Parathyroid adenoma (tissue), 2 donors: ENCODE measurements at regions not wholly inside any gene's neighbourhood (a gene's known extent, or its start where the extent isn't known, plus 50 kb on each side); places are given as distances from the start of the nearest gene placed in this dataset.
A peak's percentile ranks its signal among the peaks of the same experiment; 100 is the strongest.

Source experiments
- H2AFZ ChIP-seq: fragments of 300-600 bp; sonication (generic); one replicate; pipeline ENCODE4 v1.7.0; 2017; ENCODE audit warnings: antibody characterized with exemption, mild to moderate bottlenecking
- H3K27ac ChIP-seq: fragments of 300-600 bp; sonication (generic); one replicate; pipeline ENCODE4 v1.7.0; 2017
- H3K27me3 ChIP-seq: fragments of 300-600 bp; sonication (generic); one replicate; pipeline ENCODE4 v1.7.0; 2017; ENCODE audit warnings: low read length; ENCODE audit not compliant: control insufficient read depth, insufficient read depth
- H3K36me3 ChIP-seq: fragments of 300-600 bp; sonication (generic); one replicate; pipeline ENCODE4 v1.7.0; 2017; ENCODE audit warnings: low read length; ENCODE audit not compliant: control insufficient read depth, insufficient read depth
- H3K4me1 ChIP-seq: fragments of 300-600 bp; sonication (generic); one replicate; pipeline ENCODE4 v1.7.0; 2017; ENCODE audit warnings: control low read depth
- H3K4me2 ChIP-seq: fragments of 300-600 bp; sonication (generic); one replicate; pipeline ENCODE4 v1.7.0; 2017; ENCODE audit warnings: low read length
- H3K4me3 ChIP-seq: fragments of 300-600 bp; sonication (generic); one replicate; pipeline ENCODE4 v1.7.0; 2017; ENCODE audit warnings: low read depth, low read length
- H3K79me2 ChIP-seq: fragments of 300-600 bp; sonication (generic); one replicate; pipeline ENCODE4 v1.7.0; 2017; ENCODE audit warnings: control low read depth
- H3K9ac ChIP-seq: fragments of 300-600 bp; sonication (generic); one replicate; pipeline ENCODE4 v1.7.0; 2017; ENCODE audit warnings: mild to moderate bottlenecking
- H3K9me3 ChIP-seq: fragments of 300-600 bp; sonication (generic); one replicate; pipeline ENCODE4 v1.7.0; 2017; ENCODE audit warnings: low read length; ENCODE audit not compliant: control insufficient read depth
- CTCF ChIP-seq: fragments of 300-600 bp; sonication (generic); IDR thresholded peaks from one replicate; pipeline ENCODE4 v1.7.0; 2017; ENCODE audit warnings: antibody characterized with exemption, mild to moderate bottlenecking
- donor health status: primary hyperparathyroidism.

GRCh38 chr19:16025108-16026101, 50.9 kb upstream of the TPM4 start:
- Histone ChIP-seq H3K79me2 (no peaks in the 10 kb centered on the region), H3K4me1 (no peaks in the 10 kb centered on the region), H3K36me3 (no peaks in the 10 kb centered on the region), H3K27me3 (no peaks in the 10 kb centered on the region), H3K27ac (no peak overlapping the region), H3K4me3 (no peak overlapping the region), H2AFZ (no peak overlapping the region), H3K9ac (no peak overlapping the region), H3K9me3 (no peaks in the 10 kb centered on the region), H3K4me2 (no peak overlapping the region)
- peak; percentile 15 for TF ChIP-seq CTCF

- H3K4me2 ChIP-seq, result no peak overlapping the region
- no peak for TF ChIP-seq CTCF
- H3K27ac ChIP-seq, result no peak overlapping the region
- no peaks in the 10 kb centered on the region for H3K79me2 ChIP-seq
- no peaks in the 10 kb centered on the region for H3K4me1 ChIP-seq
- H3K36me3 ChIP-seq, result no peaks in the 10 kb centered on the region
- no peaks in the 10 kb centered on the region for H3K9me3 ChIP-seq
- H2AFZ ChIP-seq, result no peak overlapping the region
- H3K27me3 ChIP-seq, result no peaks in the 10 kb centered on the region
- no peak overlapping the region for H3K4me3 ChIP-seq
- no peak overlapping the region for H3K9ac ChIP-seq
These were observed 50.2 kb upstream of the TPM4 start for GRCh38 chr19:16026131-16026530.
